GM19328 (cell line): ENCODE measurements at regions not wholly inside any gene's neighbourhood (a gene's known extent, or its start where the extent isn't known, plus 50 kb on each side); places are given as distances from the start of the nearest gene placed in this dataset.

Source experiments
- ATAC-seq: cut with Tn5 transposase; IDR thresholded peaks from one replicate; pipeline ENCODE4 v1.9.1; 2021; ENCODE audit warnings: mild to moderate bottlenecking, moderate library complexity; ENCODE audit not compliant: unreplicated experiment

GRCh38 chr10:62545160-62546066 lies 171.2 kb downstream of the ZNF365 start:
- no peak for ATAC-seq

- no peak for ATAC-seq
These were observed 174.5 kb downstream of the ZNF365 start for GRCh38 chr10:62548686-62549085.

GRCh38 chr10:62550173-62550572 lies 176.0 kb downstream of the ZNF365 start:
- ATAC-seq = no peak

GRCh38 chr10:62554632-62555199 lies 180.5 kb downstream of the ZNF365 start:
- ATAC-seq = peak; percentile 72

- ATAC-seq = no peak
These were observed 185.5 kb downstream of the ZNF365 start for GRCh38 chr10:62559481-62560200.

- ATAC-seq = no peak
These were observed 186.1 kb downstream of the ZNF365 start for GRCh38 chr10:62560201-62560819.

- no peak for ATAC-seq
These were observed 187.0 kb downstream of the ZNF365 start for GRCh38 chr10:62561151-62561550.

- ATAC-seq = no peak
These were observed 187.9 kb downstream of the ZNF365 start for GRCh38 chr10:62562101-62562500.

- no peak for ATAC-seq
These were observed 188.6 kb downstream of the ZNF365 start for GRCh38 chr10:62562795-62563194.

- ATAC-seq = no peak
These were observed 199.8 kb downstream of the ZNF365 start for GRCh38 chr10:62573929-62574328.

- no peak for ATAC-seq
These were observed 202.9 kb downstream of the ZNF365 start for GRCh38 chr10:62577076-62577475.

- ATAC-seq = no peak
These were observed 203.6 kb downstream of the ZNF365 start for GRCh38 chr10:62577666-62578291.

- no peak for ATAC-seq
These were observed 204.1 kb downstream of the ZNF365 start for GRCh38 chr10:62578301-62578700.

- no peak for ATAC-seq
These were observed 204.7 kb downstream of the ZNF365 start for GRCh38 chr10:62578916-62579315.

- ATAC-seq = no peak
These were observed 206.2 kb downstream of the ZNF365 start for GRCh38 chr10:62580396-62580795.

- no peak for ATAC-seq
These were observed 207.2 kb downstream of the ZNF365 start for GRCh38 chr10:62581351-62581750.

GRCh38 chr10:62582101-62582705 lies 208.0 kb downstream of the ZNF365 start:
- no peak for ATAC-seq

- ATAC-seq = no peak
These were observed 208.6 kb downstream of the ZNF365 start for GRCh38 chr10:62582804-62583208.

GRCh38 chr10:62583876-62584615 lies 209.9 kb downstream of the ZNF365 start:
- ATAC-seq = no peak

- ATAC-seq = no peak
These were observed 210.6 kb downstream of the ZNF365 start for GRCh38 chr10:62584731-62585130.
